ENCODE measurements at regions not wholly inside any gene's neighbourhood (a gene's known extent, or its start where the extent isn't known, plus 50 kb on each side); places are given as distances from the start of the nearest gene placed in this dataset.

GRCh38 chr12:94879542-94879941 lies 124.0 kb downstream of the NDUFA12 start:
- DNase-seq (ENCODE audit: extremely low read depth, low read depth): no peak
- no peak for TF ChIP-seq CTCF (IDR thresholded peaks at IDR 0.05; ENCODE audit: low read depth, low read length)

GRCh38 chr12:94875525-94875924 lies 128.0 kb downstream of the NDUFA12 start:
- DNase-seq (ENCODE audit: extremely low read depth, low read depth): no peak
- TF ChIP-seq CTCF (IDR thresholded peaks at IDR 0.05; ENCODE audit: low read depth, low read length): no peak; the same call in 1 of the 2 replicates

- no peak for DNase-seq (ENCODE audit: extremely low read depth, low read depth)
- no peak for TF ChIP-seq CTCF (IDR thresholded peaks at IDR 0.05; ENCODE audit: low read depth, low read length)
These were observed 128.8 kb downstream of the NDUFA12 start for GRCh38 chr12:94874518-94875302.

DNA sequence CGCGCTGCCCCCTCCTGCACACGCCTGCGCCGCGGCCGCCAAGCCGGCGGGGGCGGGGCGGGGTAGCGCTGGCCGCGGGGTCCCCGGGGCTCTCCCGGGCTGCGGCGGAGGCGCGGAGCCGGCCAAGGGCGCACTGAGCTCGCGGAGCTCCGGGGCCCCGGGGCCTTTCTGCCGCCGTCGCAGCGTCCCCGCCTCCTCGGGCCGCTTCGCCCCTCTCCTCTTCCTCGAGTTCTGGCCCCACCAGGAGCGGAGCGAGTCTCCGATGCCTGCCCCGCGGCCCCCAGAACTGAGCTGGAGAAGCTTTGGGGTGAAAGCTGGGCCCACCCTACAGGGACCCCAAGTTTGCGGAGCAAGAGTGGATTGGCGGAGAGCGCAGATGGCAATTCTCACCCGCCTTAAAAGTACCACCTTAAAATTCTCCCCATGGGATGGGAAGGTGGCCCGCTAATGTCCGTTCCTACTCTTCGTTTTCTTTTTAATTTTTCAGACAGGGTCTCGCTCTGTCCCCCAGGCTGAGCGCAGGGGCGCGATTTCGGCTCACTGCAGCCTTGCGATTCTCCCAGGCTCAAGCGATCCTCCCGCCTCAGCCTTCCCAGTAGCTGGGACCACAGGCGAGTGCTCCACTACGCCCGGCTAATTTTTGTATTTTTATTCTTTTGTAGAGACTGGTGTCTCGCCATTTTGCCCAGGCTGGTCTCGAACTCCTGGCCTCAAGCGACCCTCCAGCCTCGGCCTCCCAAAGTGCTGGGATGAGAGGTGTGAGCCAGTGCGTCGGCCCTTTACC lies 129.6 kb downstream of the NDUFA12 start:
- no peak for TF ChIP-seq CTCF (IDR thresholded peaks at IDR 0.05; ENCODE audit: low read depth, low read length)
- no peak for DNase-seq (ENCODE audit: extremely low read depth, low read depth)

DNA sequence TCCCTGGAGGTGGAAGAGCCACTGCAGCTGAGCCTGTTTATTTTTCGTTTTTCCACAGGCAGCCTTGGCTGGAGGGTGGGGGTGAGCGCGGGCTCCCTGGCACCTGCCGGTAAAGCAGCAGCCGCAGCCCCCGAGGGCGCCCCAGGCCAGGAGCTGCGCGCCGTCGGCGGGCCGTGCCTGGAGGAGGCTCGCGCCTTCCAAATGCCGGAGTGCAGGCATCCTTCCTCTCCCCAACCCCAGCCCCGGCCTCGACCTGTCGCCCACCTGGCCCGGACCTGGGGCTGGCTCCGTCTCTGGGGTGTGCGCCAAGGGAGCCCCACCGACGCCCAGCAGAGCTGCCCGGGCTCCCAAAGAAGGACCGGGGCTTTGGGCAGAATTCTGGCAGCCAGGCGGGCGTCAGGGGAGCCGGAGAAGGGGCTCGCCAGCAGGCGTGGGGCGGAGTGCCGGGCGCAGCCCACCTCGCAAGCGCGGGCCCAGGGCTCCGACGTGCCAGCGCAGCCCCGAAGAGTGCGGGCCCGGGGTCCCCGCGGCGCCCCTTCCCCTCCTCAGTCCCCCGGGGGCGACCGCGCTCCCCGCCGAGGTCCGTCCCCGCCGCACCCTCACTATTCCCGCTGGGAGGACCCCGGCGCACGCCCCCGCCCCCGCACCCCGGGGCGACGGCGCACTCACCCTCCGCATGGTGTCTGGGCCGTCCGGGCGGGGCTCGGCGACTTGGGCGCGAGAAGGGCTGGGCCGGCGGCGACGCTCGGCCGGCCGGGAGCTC lies 130.3 kb downstream of the NDUFA12 start:
- TF ChIP-seq CTCF (IDR thresholded peaks at IDR 0.05; ENCODE audit: low read depth, low read length): no peak
- no peak for DNase-seq (ENCODE audit: extremely low read depth, low read depth)

GRCh38 chr12:94872671-94872970 lies 130.9 kb downstream of the NDUFA12 start:
- no peak for TF ChIP-seq CTCF (IDR thresholded peaks at IDR 0.05; ENCODE audit: low read depth, low read length)
- DNase-seq (ENCODE audit: extremely low read depth, low read depth): no peak

All from AG09319 (cell line).